ENCODE measurements at regions not wholly inside any gene's neighbourhood (a gene's known extent, or its start where the extent isn't known, plus 50 kb on each side); places are given as distances from the start of the nearest gene placed in this dataset.
"Not testable (repeated sequence)": the region's sequence is repeated elsewhere in the genome, so short reads cannot be mapped to it uniquely, and the experiment has no call there.

GRCh38 chr9:73426269-73426668 lies 274.6 kb downstream of the ANXA1 start:
- no peak for TF ChIP-seq CTCF (IDR thresholded peaks at IDR 0.05; ENCODE audit: low read length, missing control alignments)

GRCh38 chr9:73434826-73435225 lies 283.2 kb downstream of the ANXA1 start:
- DNase-seq (ENCODE audit: low read depth), result no peak
- no peak for TF ChIP-seq CTCF (IDR thresholded peaks at IDR 0.05; ENCODE audit: low read length, missing control alignments)
- no peak overlapping the region for H3K4me3 ChIP-seq (replicated peaks; ENCODE audit: low read depth, low read length)

More at GRCh38 chr9:73426269-73426668, 274.6 kb downstream of the ANXA1 start:
- no peak overlapping the region for H3K4me3 ChIP-seq (replicated peaks; ENCODE audit: low read depth, low read length)
- no peak for DNase-seq (ENCODE audit: low read depth)

- no peak for TF ChIP-seq CTCF (IDR thresholded peaks at IDR 0.05; ENCODE audit: low read length, missing control alignments)
- DNase-seq (ENCODE audit: low read depth), result no peak
- no peak overlapping the region for H3K4me3 ChIP-seq (replicated peaks; ENCODE audit: low read depth, low read length)
These were observed 286.1 kb downstream of the ANXA1 start for GRCh38 chr9:73437758-73438157.

GRCh38 chr9:73439839-73440238 lies 288.2 kb downstream of the ANXA1 start:
- not testable (repeated sequence) for DNase-seq (ENCODE audit: low read depth); H3K4me3 ChIP-seq (replicated peaks; ENCODE audit: low read depth, low read length)

- DNase-seq (ENCODE audit: low read depth), result no peak
- H3K4me3 ChIP-seq (replicated peaks; ENCODE audit: low read depth, low read length), result no peak overlapping the region
- no peak for TF ChIP-seq CTCF (IDR thresholded peaks at IDR 0.05; ENCODE audit: low read length, missing control alignments)
These were observed 289.6 kb downstream of the ANXA1 start for GRCh38 chr9:73441223-73441622.

GRCh38 chr9:73441890-73442818 lies 290.5 kb downstream of the ANXA1 start:
- TF ChIP-seq CTCF (IDR thresholded peaks at IDR 0.05; ENCODE audit: low read length, missing control alignments), result no peak
- no peak overlapping the region for H3K4me3 ChIP-seq (replicated peaks; ENCODE audit: low read depth, low read length)
- DNase-seq (ENCODE audit: low read depth), result peak; percentile 12

- no peak for TF ChIP-seq CTCF (IDR thresholded peaks at IDR 0.05; ENCODE audit: low read length, missing control alignments)
- no peak overlapping the region for H3K4me3 ChIP-seq (replicated peaks; ENCODE audit: low read depth, low read length)
- no peak for DNase-seq (ENCODE audit: low read depth)
These were observed 293.2 kb downstream of the ANXA1 start for GRCh38 chr9:73444821-73445220.

- not testable (repeated sequence) for H3K4me3 ChIP-seq (replicated peaks; ENCODE audit: low read depth, low read length)
- peak; percentile 23 for DNase-seq (ENCODE audit: low read depth)
These were observed 293.7 kb downstream of the ANXA1 start for GRCh38 chr9:73445384-73445783.

Measured in fibroblast of pulmonary artery (primary cell).